C4-2B (cell line): ENCODE measurements at regions not wholly inside any gene's neighbourhood (a gene's known extent, or its start where the extent isn't known, plus 50 kb on each side); places are given as distances from the start of the nearest gene placed in this dataset.

Experiments used
- ZFX ChIP-seq: fragments of 450-650 bp; IDR thresholded peaks from 2 replicates; pipeline ENCODE4 v1.6.1; 2017
- TF ChIP-seq, protein P1 (sequence below): fragments of 450-650 bp; conservative IDR thresholded peaks from 2 replicates; pipeline ENCODE4 v1.5.1; 2017; ENCODE audit warnings: mild to moderate bottlenecking

- TF ChIP-seq, protein P1, sequence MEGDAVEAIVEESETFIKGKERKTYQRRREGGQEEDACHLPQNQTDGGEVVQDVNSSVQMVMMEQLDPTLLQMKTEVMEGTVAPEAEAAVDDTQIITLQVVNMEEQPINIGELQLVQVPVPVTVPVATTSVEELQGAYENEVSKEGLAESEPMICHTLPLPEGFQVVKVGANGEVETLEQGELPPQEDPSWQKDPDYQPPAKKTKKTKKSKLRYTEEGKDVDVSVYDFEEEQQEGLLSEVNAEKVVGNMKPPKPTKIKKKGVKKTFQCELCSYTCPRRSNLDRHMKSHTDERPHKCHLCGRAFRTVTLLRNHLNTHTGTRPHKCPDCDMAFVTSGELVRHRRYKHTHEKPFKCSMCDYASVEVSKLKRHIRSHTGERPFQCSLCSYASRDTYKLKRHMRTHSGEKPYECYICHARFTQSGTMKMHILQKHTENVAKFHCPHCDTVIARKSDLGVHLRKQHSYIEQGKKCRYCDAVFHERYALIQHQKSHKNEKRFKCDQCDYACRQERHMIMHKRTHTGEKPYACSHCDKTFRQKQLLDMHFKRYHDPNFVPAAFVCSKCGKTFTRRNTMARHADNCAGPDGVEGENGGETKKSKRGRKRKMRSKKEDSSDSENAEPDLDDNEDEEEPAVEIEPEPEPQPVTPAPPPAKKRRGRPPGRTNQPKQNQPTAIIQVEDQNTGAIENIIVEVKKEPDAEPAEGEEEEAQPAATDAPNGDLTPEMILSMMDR: no peak
- no peak for TF ChIP-seq ZFX
Observed at GRCh38 chr4:54992266-54992665, 133.1 kb downstream of the KDR start.
